ENCODE measurements at regions not wholly inside any gene's neighbourhood (a gene's known extent, or its start where the extent isn't known, plus 50 kb on each side); places are given as distances from the start of the nearest gene placed in this dataset.

GRCh38 chr4:119946359-119946758 lies 120.3 kb downstream of the MAD2L1 start:
- TF ChIP-seq CTCF (conservative IDR thresholded peaks at IDR 0.05; ENCODE audit: low read depth, low read length) (no peak), MXI1 (IDR thresholded peaks at IDR 0.05; ENCODE audit: borderline replicate concordance, low read depth, low read length) (no peak), BHLHE40 (IDR thresholded peaks at IDR 0.05; ENCODE audit: low read depth, low read length) (no peak), POLR2A (IDR thresholded peaks at IDR 0.05; ENCODE audit: low read depth, low read length) (no peak), RCOR1 (IDR thresholded peaks at IDR 0.05; ENCODE audit: insufficient replicate concordance, low read length) (no peak), CEBPB (IDR thresholded peaks at IDR 0.05; ENCODE audit: low read depth, low read length) (no peak), RAD21 (IDR thresholded peaks at IDR 0.05; ENCODE audit: low read length) (no peak)
